SK-N-SH treated with all-trans-retinoic acid at 6 μM for 48 hours (cell line): ENCODE measurements at regions not wholly inside any gene's neighbourhood (a gene's known extent, or its start where the extent isn't known, plus 50 kb on each side); places are given as distances from the start of the nearest gene placed in this dataset.

Experiments
- ATAC-seq: fragments of 200-7000 bp; cut with Tn5 transposase; 3 replicates; pipeline ENCODE4 v1.9.1; 2020; ENCODE audit warnings: mild to moderate bottlenecking, moderate library complexity
- ARNTL ChIP-seq: fragments of 450-650 bp; formaldehyde crosslinking; IDR thresholded peaks from 2 replicates; pipeline ENCODE4 v1.5.0; 2020; ENCODE audit warnings: low read depth, mild to moderate bottlenecking, moderate library complexity, borderline replicate concordance
- BACH2 ChIP-seq: fragments of 250-450 bp; sonication (Bioruptor Pico); IDR thresholded peaks from 2 replicates; pipeline ENCODE4 v1.9.0; 2021; ENCODE audit warnings: mild to moderate bottlenecking, borderline replicate concordance
- CSDC2 ChIP-seq: fragments of 250-450 bp; sonication (Bioruptor Pico); IDR thresholded peaks from 2 replicates; pipeline ENCODE4 v1.5.0; 2020; ENCODE audit warnings: mild to moderate bottlenecking, moderate library complexity
- GLIS3 ChIP-seq: fragments of 250-450 bp; sonication (Bioruptor Pico); IDR thresholded peaks from 2 replicates; pipeline ENCODE4 v1.5.0; 2020; ENCODE audit warnings: mild to moderate bottlenecking, moderate library complexity
- ISL1 ChIP-seq: fragments of 250-450 bp; sonication (Bioruptor Pico); IDR thresholded peaks from 2 replicates; pipeline ENCODE4 v2.1.2; 2022; ENCODE audit warnings: mild to moderate bottlenecking, moderate library complexity
- OSR1 ChIP-seq: fragments of 250-450 bp; sonication (Bioruptor Pico); IDR thresholded peaks from 2 replicates; pipeline ENCODE4 v1.8.0; 2022; ENCODE audit warnings: moderate library complexity, mild to moderate bottlenecking, inconsistent platforms
- PPARA ChIP-seq: fragments of 250-450 bp; sonication (Bioruptor Pico); IDR thresholded peaks from 2 replicates; pipeline ENCODE4 v1.5.0; 2020; ENCODE audit warnings: mild to moderate bottlenecking, borderline replicate concordance
- SNAI2 ChIP-seq: fragments of 250-450 bp; sonication (Bioruptor Pico); IDR thresholded peaks from 2 replicates; pipeline ENCODE4 v1.5.0; 2020; ENCODE audit warnings: mild to moderate bottlenecking, moderate library complexity
- TCF4 ChIP-seq: fragments of 250-450 bp; sonication (Bioruptor Pico); IDR thresholded peaks from 2 replicates; pipeline ENCODE4 v1.8.0; 2021; ENCODE audit warnings: mild to moderate bottlenecking, moderate library complexity, borderline replicate concordance
- TOX ChIP-seq: fragments of 250-450 bp; sonication (Bioruptor Pico); IDR thresholded peaks from 2 replicates; pipeline ENCODE4 v1.8.0; 2021; ENCODE audit warnings: mild to moderate bottlenecking, moderate library complexity, borderline replicate concordance
- ZC3H10 ChIP-seq: fragments of 250-450 bp; sonication (Bioruptor Pico); IDR thresholded peaks from 2 replicates; pipeline ENCODE4 v1.5.1; 2021; ENCODE audit warnings: mild to moderate bottlenecking, moderate library complexity
- ZFP3 ChIP-seq: fragments of 250-450 bp; sonication (Bioruptor Pico); IDR thresholded peaks from 2 replicates; pipeline ENCODE4 v1.5.0; 2020; ENCODE audit warnings: mild to moderate bottlenecking, moderate library complexity
- ZFP30 ChIP-seq: fragments of 450-650 bp; formaldehyde crosslinking; IDR thresholded peaks from 2 replicates; pipeline ENCODE4 v1.5.0; 2022; ENCODE audit warnings: mild to moderate bottlenecking, moderate library complexity
- ZNF565 ChIP-seq: fragments of 450-650 bp; formaldehyde crosslinking; conservative IDR thresholded peaks from 2 replicates; pipeline ENCODE4 v1.5.0; 2020; ENCODE audit warnings: low read depth, mild to moderate bottlenecking, moderate library complexity
- ZNF70 ChIP-seq: fragments of 450-650 bp; formaldehyde crosslinking; IDR thresholded peaks from 2 replicates; pipeline ENCODE4 v1.5.0; 2020; ENCODE audit warnings: mild to moderate bottlenecking, moderate library complexity
- TF ChIP-seq, protein P1 (sequence below): fragments of 250-450 bp; sonication (Bioruptor Pico); IDR thresholded peaks from 2 replicates; pipeline ENCODE4 v1.8.0; 2021; ENCODE audit warnings: low read depth, mild to moderate bottlenecking, moderate library complexity, borderline replicate concordance
- TF ChIP-seq, protein P2 (sequence below): fragments of 250-450 bp; sonication (Bioruptor Pico); IDR thresholded peaks from 2 replicates; pipeline ENCODE4 v1.5.1; 2021; ENCODE audit warnings: mild to moderate bottlenecking, moderate library complexity
- TF ChIP-seq, protein P3 (sequence below): fragments of 250-450 bp; sonication (Bioruptor Pico); IDR thresholded peaks from 2 replicates; pipeline ENCODE4 v1.8.0; 2020; ENCODE audit warnings: mild to moderate bottlenecking, moderate library complexity, borderline replicate concordance
- TF ChIP-seq, protein P4 (sequence below): fragments of 250-450 bp; sonication (Bioruptor Pico); IDR thresholded peaks from 2 replicates; pipeline ENCODE4 v1.5.1; 2020; ENCODE audit warnings: low read depth, mild to moderate bottlenecking, moderate library complexity

DNA sequence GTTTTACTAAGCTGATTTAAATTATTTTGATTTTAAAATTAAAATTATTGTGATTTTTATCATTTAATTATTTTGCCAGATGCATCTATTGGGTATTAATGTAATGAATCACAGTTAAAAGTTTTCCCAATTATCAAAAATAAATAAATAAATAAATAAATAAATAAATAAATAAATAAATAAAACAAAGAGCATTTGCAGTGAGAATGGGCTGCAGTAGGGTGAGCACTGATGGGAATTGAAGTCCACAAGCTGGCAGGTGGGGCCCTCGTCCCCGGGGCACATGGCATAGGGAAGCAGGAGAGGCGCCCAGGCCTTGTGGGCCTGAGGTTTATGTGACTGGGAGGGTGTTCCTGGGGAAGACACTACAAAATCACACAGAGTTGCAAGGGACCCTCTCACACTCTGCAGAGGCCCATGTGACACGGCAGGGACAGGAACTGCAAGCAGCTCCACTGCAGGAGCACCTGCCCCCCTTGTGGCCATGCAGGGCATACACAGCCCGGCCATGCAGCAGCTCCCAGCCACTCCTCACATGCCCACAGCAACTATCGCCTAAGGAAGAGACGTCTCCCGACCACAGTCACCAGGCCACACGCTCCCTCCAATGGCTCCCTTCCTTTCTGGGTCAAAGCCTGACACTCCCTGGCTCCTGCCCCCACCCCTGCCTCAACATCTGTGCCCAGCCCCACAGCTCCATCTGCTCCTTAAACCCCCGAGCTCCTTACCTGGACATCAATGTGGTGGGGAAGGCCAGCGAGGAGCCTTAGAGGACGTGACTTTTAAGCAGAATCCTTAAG, 256.3 kb upstream of the SFSWAP start:
- ATAC-seq, result peak; percentile 48; the same call in 1 of the 3 replicates

DNA sequence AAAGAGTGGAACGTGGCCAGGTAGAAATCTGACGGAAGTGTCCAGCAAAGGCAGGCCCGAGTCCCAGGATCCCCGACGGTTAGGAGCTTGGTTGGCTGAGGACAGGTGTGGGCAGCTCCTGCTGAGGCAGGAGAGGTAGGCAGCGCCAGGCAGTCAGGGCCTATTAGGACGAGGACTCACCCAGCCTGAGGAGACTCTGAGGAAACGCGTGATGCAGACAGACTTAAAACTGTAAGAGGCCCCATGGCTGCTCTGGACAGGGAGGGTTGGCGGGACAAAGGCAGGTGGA, 255.7 kb upstream of the SFSWAP start:
- no peak for TF ChIP-seq ZNF565 (CRISPR knock-in tag)
- TF ChIP-seq, all 23 proteins: peak for 0
- no peak for ATAC-seq

More for the DNA sequence above, 256.3 kb upstream of the SFSWAP start:
- TF ChIP-seq TOX (CRISPR knock-in tag) (no peak), ZNF70 (CRISPR knock-in tag) (no peak), ZNF565 (CRISPR knock-in tag) (no peak), ISL1 (CRISPR knock-in tag) (no peak), GLIS3 (CRISPR knock-in tag) (no peak), BACH2 (CRISPR knock-in tag) (no peak), ZC3H10 (CRISPR knock-in tag) (no peak), ZFP30 (CRISPR knock-in tag) (no peak), SNAI2 (CRISPR knock-in tag) (no peak), TCF4 (CRISPR knock-in tag) (no peak), ZFP3 (CRISPR knock-in tag) (no peak), ARNTL (no peak)
- TF ChIP-seq, protein P1, sequence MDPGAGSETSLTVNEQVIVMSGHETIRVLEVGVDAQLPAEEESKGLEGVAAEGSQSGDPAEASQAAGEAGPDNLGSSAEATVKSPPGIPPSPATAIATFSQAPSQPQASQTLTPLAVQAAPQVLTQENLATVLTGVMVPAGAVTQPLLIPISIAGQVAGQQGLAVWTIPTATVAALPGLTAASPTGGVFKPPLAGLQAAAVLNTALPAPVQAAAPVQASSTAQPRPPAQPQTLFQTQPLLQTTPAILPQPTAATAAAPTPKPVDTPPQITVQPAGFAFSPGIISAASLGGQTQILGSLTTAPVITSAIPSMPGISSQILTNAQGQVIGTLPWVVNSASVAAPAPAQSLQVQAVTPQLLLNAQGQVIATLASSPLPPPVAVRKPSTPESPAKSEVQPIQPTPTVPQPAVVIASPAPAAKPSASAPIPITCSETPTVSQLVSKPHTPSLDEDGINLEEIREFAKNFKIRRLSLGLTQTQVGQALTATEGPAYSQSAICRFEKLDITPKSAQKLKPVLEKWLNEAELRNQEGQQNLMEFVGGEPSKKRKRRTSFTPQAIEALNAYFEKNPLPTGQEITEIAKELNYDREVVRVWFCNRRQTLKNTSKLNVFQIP, result no peak
- TF ChIP-seq, protein P2, sequence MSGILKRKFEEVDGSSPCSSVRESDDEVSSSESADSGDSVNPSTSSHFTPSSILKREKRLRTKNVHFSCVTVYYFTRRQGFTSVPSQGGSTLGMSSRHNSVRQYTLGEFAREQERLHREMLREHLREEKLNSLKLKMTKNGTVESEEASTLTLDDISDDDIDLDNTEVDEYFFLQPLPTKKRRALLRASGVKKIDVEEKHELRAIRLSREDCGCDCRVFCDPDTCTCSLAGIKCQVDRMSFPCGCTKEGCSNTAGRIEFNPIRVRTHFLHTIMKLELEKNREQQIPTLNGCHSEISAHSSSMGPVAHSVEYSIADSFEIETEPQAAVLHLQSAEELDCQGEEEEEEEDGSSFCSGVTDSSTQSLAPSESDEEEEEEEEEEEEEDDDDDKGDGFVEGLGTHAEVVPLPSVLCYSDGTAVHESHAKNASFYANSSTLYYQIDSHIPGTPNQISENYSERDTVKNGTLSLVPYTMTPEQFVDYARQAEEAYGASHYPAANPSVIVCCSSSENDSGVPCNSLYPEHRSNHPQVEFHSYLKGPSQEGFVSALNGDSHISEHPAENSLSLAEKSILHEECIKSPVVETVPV (CRISPR knock-in tag), result no peak
- TF ChIP-seq, protein P3, sequence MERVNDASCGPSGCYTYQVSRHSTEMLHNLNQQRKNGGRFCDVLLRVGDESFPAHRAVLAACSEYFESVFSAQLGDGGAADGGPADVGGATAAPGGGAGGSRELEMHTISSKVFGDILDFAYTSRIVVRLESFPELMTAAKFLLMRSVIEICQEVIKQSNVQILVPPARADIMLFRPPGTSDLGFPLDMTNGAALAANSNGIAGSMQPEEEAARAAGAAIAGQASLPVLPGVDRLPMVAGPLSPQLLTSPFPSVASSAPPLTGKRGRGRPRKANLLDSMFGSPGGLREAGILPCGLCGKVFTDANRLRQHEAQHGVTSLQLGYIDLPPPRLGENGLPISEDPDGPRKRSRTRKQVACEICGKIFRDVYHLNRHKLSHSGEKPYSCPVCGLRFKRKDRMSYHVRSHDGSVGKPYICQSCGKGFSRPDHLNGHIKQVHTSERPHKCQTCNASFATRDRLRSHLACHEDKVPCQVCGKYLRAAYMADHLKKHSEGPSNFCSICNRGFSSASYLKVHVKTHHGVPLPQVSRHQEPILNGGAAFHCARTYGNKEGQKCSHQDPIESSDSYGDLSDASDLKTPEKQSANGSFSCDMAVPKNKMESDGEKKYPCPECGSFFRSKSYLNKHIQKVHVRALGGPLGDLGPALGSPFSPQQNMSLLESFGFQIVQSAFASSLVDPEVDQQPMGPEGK (CRISPR knock-in tag), result no peak
- TF ChIP-seq, protein P4, sequence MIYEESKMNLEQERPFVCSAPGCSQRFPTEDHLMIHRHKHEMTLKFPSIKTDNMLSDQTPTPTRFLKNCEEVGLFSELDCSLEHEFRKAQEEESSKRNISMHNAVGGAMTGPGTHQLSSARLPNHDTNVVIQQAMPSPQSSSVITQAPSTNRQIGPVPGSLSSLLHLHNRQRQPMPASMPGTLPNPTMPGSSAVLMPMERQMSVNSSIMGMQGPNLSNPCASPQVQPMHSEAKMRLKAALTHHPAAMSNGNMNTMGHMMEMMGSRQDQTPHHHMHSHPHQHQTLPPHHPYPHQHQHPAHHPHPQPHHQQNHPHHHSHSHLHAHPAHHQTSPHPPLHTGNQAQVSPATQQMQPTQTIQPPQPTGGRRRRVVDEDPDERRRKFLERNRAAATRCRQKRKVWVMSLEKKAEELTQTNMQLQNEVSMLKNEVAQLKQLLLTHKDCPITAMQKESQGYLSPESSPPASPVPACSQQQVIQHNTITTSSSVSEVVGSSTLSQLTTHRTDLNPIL (CRISPR knock-in tag), result no peak

DNA sequence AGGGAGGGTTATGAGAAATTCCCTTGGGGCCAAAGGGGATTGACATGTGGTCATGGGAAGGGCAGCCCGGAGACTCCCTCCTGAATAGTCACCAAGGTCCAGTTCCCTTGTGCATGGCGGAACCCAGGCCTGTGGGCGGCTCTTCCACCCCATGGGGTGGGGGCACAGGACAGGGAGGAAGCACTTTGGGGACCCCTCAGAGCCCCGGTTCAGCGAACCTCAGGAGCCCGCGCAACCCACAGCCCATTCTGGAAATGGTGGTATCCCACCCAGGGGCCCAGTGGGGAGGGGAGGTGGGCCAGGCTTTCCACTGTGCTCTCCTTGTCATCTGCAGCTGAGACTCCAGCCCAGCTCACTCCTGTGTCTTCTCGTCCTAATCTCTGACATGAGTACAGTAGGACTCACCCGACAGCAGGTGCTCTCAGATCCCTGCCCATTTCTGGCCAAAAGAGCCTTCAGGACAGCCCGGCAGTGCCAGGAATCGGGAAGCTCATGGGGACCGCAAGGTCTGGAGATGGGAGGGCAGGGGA, 255.2 kb upstream of the SFSWAP start:
- TF ChIP-seq ZNF565 (CRISPR knock-in tag) (no peak), CSDC2 (no peak), TCF4 (CRISPR knock-in tag) (no peak), ZNF70 (CRISPR knock-in tag) (no peak), ARNTL (no peak), BACH2 (CRISPR knock-in tag) (no peak), OSR1 (no peak), PPARA (no peak), ISL1 (CRISPR knock-in tag) (no peak), SNAI2 (CRISPR knock-in tag) (no peak), TOX (CRISPR knock-in tag) (no peak), ZC3H10 (CRISPR knock-in tag) (no peak)
- TF ChIP-seq, protein P4 (CRISPR knock-in tag), result no peak
- TF ChIP-seq, protein P3 (CRISPR knock-in tag), result no peak
- no peak for ATAC-seq
